SK-N-SH treated with all-trans-retinoic acid at 6 μM for 48 hours (cell line): ENCODE measurements at regions not wholly inside any gene's neighbourhood (a gene's known extent, or its start where the extent isn't known, plus 50 kb on each side); places are given as distances from the start of the nearest gene placed in this dataset.

Experiments used
- ATAC-seq: fragments of 200-7000 bp; cut with Tn5 transposase; 3 replicates; pipeline ENCODE4 v1.9.1; 2020; ENCODE audit warnings: mild to moderate bottlenecking, moderate library complexity
- ARNTL ChIP-seq: fragments of 450-650 bp; formaldehyde crosslinking; IDR thresholded peaks from 2 replicates; pipeline ENCODE4 v1.5.0; 2020; ENCODE audit warnings: low read depth, mild to moderate bottlenecking, moderate library complexity, borderline replicate concordance
- CSDC2 ChIP-seq: fragments of 250-450 bp; sonication (Bioruptor Pico); IDR thresholded peaks from 2 replicates; pipeline ENCODE4 v1.5.0; 2020; ENCODE audit warnings: mild to moderate bottlenecking, moderate library complexity
- CSRNP3 ChIP-seq: fragments of 250-450 bp; sonication (Bioruptor Pico); IDR thresholded peaks from 2 replicates; pipeline ENCODE4 v1.5.1; 2021; ENCODE audit warnings: mild to moderate bottlenecking, moderate library complexity
- ISL1 ChIP-seq: fragments of 250-450 bp; sonication (Bioruptor Pico); IDR thresholded peaks from 2 replicates; pipeline ENCODE4 v2.1.2; 2022; ENCODE audit warnings: mild to moderate bottlenecking, moderate library complexity
- OSR1 ChIP-seq: fragments of 250-450 bp; sonication (Bioruptor Pico); IDR thresholded peaks from 2 replicates; pipeline ENCODE4 v1.8.0; 2022; ENCODE audit warnings: moderate library complexity, mild to moderate bottlenecking, inconsistent platforms
- PATZ1 ChIP-seq: fragments of 250-450 bp; sonication (Bioruptor Pico); IDR thresholded peaks from 2 replicates; pipeline ENCODE4 v1.8.0; 2020; ENCODE audit warnings: mild to moderate bottlenecking, moderate library complexity, borderline replicate concordance
- POU6F1 ChIP-seq: fragments of 250-450 bp; sonication (Bioruptor Pico); IDR thresholded peaks from 2 replicates; pipeline ENCODE4 v1.8.0; 2021; ENCODE audit warnings: low read depth, mild to moderate bottlenecking, moderate library complexity, borderline replicate concordance
- PPARA ChIP-seq: fragments of 250-450 bp; sonication (Bioruptor Pico); IDR thresholded peaks from 2 replicates; pipeline ENCODE4 v1.5.0; 2020; ENCODE audit warnings: mild to moderate bottlenecking, borderline replicate concordance
- RARB ChIP-seq: fragments of 250-450 bp; sonication (Bioruptor Pico); IDR thresholded peaks from 2 replicates; pipeline ENCODE4 v1.8.0; 2021; ENCODE audit warnings: mild to moderate bottlenecking, moderate library complexity
- SNAI2 ChIP-seq: fragments of 250-450 bp; sonication (Bioruptor Pico); IDR thresholded peaks from 2 replicates; pipeline ENCODE4 v1.5.0; 2020; ENCODE audit warnings: mild to moderate bottlenecking, moderate library complexity
- TCF4 ChIP-seq: fragments of 250-450 bp; sonication (Bioruptor Pico); IDR thresholded peaks from 2 replicates; pipeline ENCODE4 v1.8.0; 2021; ENCODE audit warnings: mild to moderate bottlenecking, moderate library complexity, borderline replicate concordance
- TOX ChIP-seq: fragments of 250-450 bp; sonication (Bioruptor Pico); IDR thresholded peaks from 2 replicates; pipeline ENCODE4 v1.8.0; 2021; ENCODE audit warnings: mild to moderate bottlenecking, moderate library complexity, borderline replicate concordance
- TSHZ2 ChIP-seq: fragments of 250-450 bp; sonication (Bioruptor Pico); IDR thresholded peaks from 2 replicates; pipeline ENCODE4 v1.5.0; 2020; ENCODE audit warnings: mild to moderate bottlenecking, moderate library complexity
- ZC3H10 ChIP-seq: fragments of 250-450 bp; sonication (Bioruptor Pico); IDR thresholded peaks from 2 replicates; pipeline ENCODE4 v1.5.1; 2021; ENCODE audit warnings: mild to moderate bottlenecking, moderate library complexity
- ZFP3 ChIP-seq: fragments of 250-450 bp; sonication (Bioruptor Pico); IDR thresholded peaks from 2 replicates; pipeline ENCODE4 v1.5.0; 2020; ENCODE audit warnings: mild to moderate bottlenecking, moderate library complexity
- ZFP30 ChIP-seq: fragments of 450-650 bp; formaldehyde crosslinking; IDR thresholded peaks from 2 replicates; pipeline ENCODE4 v1.5.0; 2022; ENCODE audit warnings: mild to moderate bottlenecking, moderate library complexity
- ZNF565 ChIP-seq: fragments of 450-650 bp; formaldehyde crosslinking; conservative IDR thresholded peaks from 2 replicates; pipeline ENCODE4 v1.5.0; 2020; ENCODE audit warnings: low read depth, mild to moderate bottlenecking, moderate library complexity
- ZNF70 ChIP-seq: fragments of 450-650 bp; formaldehyde crosslinking; IDR thresholded peaks from 2 replicates; pipeline ENCODE4 v1.5.0; 2020; ENCODE audit warnings: mild to moderate bottlenecking, moderate library complexity
- ZNF8 ChIP-seq: fragments of 450-650 bp; formaldehyde crosslinking; IDR thresholded peaks from 2 replicates; pipeline ENCODE4 v1.5.0; 2020; ENCODE audit warnings: mild to moderate bottlenecking, moderate library complexity

- TF ChIP-seq PPARA = no peak
- TF ChIP-seq ARNTL (CRISPR knock-in tag) = no peak
- no peak for TF ChIP-seq ZFP3 (CRISPR knock-in tag)
- no peak for TF ChIP-seq ZNF8 (CRISPR knock-in tag)
- TF ChIP-seq ZFP30 (CRISPR knock-in tag) = no peak
- no peak for TF ChIP-seq RARB (CRISPR knock-in tag)
- TF ChIP-seq POU6F1 (CRISPR knock-in tag) = no peak
- TF ChIP-seq OSR1 (CRISPR knock-in tag) = no peak
- TF ChIP-seq PATZ1 (CRISPR knock-in tag) = no peak
- no peak for TF ChIP-seq ISL1
- no peak for TF ChIP-seq ZNF565 (CRISPR knock-in tag)
- TF ChIP-seq ZC3H10 (CRISPR knock-in tag) = no peak
- no peak for TF ChIP-seq ZNF70 (CRISPR knock-in tag)
- no peak for TF ChIP-seq SNAI2 (CRISPR knock-in tag)
- TF ChIP-seq TOX (CRISPR knock-in tag) = no peak
- no peak for TF ChIP-seq TSHZ2
- TF ChIP-seq TCF4 = no peak
- no peak for TF ChIP-seq CSRNP3 (CRISPR knock-in tag)
- no peak for ATAC-seq
Measured at GRCh38 chr20:20803011-20803410, 90.6 kb upstream of the RALGAPA2 start.

GRCh38 chr20:20802328-20802727, 89.9 kb upstream of the RALGAPA2 start:
- ATAC-seq = no peak

More at GRCh38 chr20:20802328-20802727, 89.9 kb upstream of the RALGAPA2 start:
- TF ChIP-seq PATZ1 (CRISPR knock-in tag) (no peak), OSR1 (CRISPR knock-in tag) (no peak), CSRNP3 (CRISPR knock-in tag) (no peak), ZC3H10 (CRISPR knock-in tag) (no peak), CSDC2 (CRISPR knock-in tag) (no peak), TOX (CRISPR knock-in tag) (no peak)
